GM19452 (cell line): ENCODE measurements at regions not wholly inside any gene's neighbourhood (a gene's known extent, or its start where the extent isn't known, plus 50 kb on each side); places are given as distances from the start of the nearest gene placed in this dataset.
"Not testable (repeated sequence)": the region's sequence is repeated elsewhere in the genome, so short reads cannot be mapped to it uniquely, and the experiment has no call there.

ENCODE experiments used
- ATAC-seq: cut with Tn5 transposase; IDR thresholded peaks from one replicate; pipeline ENCODE4 v1.9.1; 2021; ENCODE audit not compliant: unreplicated experiment

DNA sequence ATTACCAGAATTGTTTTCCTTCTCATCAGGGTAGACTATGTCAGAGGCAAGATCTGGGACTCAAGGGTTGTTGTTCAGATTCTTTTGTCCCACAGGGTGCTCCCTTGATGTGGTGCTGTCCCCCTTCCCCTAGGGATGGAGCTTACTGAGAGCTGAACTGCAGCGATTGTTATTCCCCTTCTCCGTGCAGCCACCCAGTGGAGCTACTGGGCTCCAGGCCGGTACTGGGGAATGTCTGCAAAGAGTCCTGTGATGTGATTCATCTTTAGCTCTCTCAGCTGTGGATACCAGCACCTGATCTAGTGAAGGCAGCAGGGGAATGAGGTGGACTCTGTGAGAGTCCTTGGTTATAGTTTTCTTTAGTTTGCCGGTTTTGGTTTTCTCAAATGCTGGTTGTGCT, 247.4 kb upstream of the HAND2 start:
- ATAC-seq, result no peak

DNA sequence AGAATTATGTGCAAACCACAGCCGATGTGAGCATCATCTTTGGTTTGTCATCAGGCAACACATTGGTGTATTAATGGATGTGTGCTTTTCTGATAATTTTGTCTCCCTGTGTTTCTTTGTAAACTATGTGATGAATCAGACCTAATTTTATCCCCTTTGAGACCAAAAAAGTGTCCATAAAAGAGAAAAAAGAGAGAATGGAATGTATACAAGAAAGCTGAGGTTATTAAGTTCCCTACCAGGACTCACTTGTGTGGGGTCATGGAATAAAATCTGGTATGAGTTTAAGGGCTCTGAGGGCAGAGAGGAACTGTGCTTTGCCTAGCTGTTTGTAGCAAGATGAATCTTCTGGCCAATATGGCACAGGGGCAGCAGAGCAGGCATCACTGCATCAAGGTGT, 239.5 kb upstream of the HAND2 start:
- no peak for ATAC-seq

DNA sequence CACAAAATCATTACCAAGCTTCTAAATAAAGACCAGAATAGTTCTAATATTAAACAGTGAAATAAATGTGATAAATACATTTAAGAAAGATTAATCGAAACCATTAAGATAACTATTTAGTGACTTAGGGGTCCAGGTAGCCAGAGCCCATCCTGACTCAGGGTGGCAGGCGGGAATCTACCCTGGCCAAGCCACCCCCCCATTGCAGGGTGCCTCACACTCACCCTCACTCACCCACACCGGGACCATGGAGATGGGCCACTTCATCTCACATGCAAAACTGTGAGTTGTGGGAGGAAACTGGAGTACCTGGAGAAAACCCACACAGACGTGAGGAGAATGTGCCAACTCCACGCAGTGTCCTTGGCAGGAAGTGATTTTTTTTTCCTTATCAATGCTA, 237.6 kb upstream of the HAND2 start:
- no peak for ATAC-seq

DNA sequence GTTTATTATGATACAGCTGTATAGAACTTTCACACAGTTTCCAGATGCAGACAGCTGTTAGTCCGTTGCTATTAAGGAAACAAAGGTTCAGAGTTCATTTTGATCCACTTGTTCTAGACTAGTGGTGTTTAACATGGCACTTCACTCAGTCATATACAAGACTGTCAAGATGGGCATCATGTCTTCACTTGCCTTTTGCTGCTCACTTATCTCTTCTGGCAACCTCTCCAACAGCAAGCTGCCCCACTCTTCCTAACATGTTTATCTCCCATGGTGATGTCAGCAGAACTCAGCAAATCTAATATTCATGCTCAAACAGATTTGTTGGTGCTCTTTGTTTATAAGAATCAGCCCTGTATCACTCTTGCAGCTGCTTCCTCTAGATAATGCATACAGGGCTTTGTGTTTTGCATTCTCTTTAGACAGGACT, 236.2 kb upstream of the HAND2 start:
- no peak for ATAC-seq

DNA sequence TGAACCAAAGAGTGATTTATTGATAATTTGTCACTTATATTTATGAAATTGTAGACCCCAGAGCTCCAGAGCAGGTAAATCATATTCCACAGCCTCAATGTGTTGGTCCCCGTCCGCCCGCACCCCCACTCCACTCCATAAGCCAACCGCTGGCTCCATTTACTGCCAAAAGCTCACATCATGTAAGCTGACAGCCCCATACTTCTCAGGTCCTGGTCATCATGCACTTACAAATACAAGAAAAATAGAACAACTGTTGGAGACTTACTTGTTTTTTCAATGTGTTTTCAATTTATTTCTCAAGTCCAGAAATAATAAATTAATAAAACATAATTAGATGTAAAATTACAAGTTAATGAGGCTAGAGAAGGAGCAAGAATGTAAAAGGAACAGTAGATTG, 235.7 kb upstream of the HAND2 start:
- ATAC-seq, result no peak

DNA sequence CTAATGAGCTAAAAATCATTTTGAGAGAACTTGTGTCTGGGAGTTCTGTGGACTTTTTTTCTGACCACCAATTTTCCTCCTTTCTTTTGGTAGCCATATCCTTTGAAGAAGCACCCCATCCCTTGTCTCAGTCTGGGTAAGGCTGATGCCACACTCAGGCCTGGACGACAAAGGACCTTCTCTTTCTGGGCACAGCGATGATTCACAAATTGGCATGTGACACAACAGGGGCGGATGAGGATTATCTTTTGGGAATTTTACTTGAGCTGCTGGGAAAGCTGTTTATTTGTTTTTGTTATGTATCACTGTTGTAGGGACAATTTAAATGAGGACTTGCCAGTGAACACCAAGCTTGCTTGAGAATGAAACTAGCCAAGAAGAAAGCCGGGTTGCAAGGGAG, 233.4 kb upstream of the HAND2 start:
- ATAC-seq, result no peak

DNA sequence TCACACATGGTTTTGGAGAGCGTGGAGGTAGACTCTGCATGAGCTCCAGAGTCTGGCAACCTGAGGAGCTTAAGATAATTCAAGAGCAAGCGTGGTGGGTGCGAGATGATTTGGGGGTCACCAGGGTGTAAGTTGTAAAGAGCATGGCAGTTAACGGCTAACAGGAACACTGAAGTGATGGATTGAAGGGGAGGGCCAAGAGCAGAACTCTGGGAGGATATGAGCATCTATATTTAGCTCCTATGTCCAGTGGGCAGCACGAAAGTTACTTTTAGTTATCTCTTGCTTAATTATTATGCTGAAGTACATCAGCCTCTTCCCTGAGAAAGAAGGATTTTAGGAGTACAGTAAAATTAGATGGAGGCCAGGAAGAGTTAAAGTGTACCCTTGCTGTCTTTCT, 231.9 kb upstream of the HAND2 start:
- ATAC-seq, result no peak

DNA sequence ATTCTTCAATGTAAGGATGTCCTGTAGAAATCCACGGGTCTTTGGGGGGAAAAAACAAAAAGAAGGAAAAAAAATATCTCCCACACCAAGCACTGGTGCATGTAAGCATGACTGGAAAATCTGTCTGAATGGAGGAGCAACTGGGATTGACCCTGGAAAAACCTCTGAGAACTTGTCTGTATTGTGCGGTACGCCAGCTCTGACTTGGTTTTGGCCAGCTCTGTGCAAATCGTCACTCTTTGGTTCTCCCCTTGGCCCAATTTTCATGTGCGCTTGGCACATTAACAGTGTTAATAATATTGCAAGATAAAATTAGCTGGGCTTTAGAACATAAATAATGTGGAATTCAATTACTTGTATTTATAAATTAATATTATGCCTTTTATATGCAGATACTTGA, 231.2 kb upstream of the HAND2 start:
- ATAC-seq, result no peak

DNA sequence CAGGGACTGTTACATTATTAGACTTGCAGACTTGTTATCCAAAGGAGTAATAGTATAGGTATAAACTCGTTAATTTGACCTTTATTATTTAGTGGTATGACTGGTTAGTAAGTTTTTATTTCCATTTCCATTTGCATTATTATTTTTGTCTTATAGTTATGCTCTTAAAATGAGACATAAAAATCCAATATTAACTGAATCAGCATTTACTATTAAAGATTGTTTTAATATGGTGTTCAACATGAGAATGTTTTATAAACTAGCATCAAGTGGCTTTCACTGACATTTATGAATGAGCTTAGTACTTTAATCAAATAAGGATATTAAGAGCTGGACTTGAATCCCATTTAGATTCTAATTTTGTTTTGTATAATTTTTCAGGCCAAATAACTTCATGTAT, 228.1 kb upstream of the HAND2 start:
- ATAC-seq, result no peak

DNA sequence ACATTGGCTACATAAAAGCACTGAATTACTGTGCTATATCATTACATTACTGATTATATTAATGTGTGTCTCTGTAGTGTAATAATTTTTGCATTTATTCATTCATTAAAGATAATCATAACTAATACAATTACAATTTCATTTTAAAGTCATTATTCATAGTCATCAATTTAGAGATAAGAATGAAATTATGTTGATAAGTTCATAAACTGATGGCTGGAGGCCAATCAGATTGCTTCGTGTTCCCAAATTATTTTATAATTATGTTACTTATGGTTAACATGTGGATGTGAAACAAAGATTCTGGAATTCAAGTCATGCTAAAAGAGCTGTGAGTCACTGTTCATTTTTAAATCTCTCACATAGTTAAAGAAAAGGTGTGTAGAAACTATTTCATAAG, 223.4 kb upstream of the HAND2 start:
- ATAC-seq, result no peak

DNA sequence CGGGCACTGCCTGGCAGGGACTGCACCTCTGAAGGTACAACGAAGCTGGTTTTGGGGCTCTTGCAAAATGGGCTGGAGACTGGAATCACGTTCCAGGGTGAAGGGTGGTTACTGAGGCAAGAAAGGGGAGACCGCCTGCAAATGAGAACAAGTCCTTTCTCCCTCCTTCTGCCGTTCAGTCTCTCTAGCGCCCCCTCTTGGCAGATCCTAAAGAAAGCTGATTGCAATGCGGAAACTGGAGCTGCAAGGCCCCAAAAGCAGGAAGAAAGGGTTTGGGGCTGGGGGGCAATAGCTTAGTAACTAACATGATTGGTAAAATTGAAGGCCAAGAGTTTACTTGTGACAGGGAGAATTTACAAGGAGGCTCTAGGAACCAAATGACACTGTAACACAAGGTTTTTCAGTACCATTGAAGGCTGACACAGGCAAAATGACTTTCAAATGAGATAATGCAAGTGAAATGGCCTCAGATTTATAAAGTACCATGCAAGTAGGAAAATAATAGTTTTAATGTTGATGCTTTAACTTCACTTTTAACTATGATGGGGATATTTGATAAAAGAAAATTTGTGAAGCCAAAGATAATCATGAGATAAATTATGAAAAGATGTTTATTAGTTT, 222.7 kb upstream of the HAND2 start:
- no peak for ATAC-seq

DNA sequence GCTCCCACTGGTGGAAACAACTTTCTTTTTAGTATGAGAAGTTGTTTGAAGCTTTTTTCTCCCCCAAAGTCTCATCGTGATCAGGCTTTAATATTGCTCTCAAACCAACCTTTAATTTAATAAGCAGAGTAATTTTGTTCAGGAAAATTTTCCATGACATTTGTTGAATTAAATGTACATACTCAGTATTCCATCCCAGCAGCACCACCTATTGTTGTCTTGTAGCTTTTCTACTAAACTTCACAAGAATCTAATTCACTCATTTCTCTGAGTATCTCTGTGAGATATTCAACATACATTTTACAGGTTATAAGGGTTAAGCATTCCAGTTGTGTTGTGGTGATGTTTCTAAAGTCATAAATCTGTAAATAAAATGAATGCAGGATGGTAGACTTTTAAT, 218.3 kb upstream of the HAND2 start:
- no peak for ATAC-seq

DNA sequence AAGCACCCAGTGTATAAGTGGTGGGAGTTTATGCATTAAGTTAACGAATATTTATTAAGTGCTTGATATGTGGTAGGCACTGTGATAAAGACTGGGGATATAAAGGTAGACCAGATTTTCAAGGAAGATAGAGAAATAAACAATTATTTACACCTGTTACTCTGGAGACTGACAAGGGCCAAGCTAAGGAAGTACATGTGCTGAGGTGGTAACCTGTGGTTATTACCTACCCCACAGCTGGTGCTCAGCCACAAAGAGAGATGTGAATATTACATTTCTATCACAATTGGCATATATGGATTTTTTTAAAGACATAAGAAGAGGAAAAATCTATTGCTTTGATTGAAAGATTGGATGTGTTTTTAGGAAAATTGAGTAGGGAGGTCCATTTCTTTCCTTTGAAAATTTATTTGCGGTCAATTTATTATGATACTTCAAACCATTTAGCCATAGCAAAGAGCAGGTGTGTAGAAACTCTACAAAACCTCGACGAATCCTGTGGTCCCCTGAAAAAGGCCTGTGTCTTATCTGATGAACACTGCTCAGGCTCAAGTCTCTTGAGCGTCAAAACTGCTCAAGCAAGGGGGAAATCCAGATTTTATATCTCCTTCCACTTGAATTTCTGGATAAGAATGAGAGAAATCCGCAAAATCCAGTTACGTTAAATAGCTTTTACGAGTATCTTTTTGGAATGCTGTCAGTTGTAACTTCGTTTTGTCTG, 217.7 kb upstream of the HAND2 start:
- ATAC-seq, result no peak

DNA sequence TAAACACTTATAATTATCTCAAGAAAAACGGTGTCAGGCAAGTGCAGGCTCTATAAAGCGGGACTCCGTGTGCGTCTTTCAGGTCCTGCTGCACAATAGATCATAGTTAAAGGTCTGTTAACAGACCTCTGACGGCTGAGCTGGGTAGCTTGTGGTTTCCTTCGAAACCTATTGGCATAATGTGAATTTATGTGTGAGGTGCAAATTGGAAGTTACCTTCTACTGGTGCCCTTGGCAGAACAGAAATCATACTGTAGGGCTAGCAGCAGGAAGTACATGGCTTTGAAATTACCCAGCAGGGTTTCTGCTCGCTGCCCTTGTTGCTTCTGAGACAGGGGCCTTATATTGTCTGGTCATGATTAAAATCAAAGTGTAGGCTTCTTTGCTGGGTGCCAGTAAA, 216.4 kb upstream of the HAND2 start:
- ATAC-seq, result no peak

DNA sequence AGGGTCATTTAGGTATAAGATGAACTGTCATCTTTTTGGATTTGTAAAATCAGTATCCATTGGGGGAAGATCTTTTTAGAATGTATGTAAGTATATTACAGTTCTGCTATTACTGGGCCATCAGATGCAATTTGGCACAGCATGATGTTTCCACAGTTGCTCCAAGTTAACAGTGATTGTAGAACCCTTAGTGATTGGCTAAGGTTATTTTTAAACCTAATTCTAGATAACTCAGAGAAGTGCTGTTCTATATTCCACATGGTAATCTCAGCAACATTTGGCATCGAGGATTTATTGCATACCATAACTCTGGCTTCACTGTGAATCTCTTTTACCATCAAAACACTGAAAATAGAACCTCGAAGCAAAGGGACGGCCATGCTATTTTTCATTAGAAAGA, 215.7 kb upstream of the HAND2 start:
- no peak for ATAC-seq

DNA sequence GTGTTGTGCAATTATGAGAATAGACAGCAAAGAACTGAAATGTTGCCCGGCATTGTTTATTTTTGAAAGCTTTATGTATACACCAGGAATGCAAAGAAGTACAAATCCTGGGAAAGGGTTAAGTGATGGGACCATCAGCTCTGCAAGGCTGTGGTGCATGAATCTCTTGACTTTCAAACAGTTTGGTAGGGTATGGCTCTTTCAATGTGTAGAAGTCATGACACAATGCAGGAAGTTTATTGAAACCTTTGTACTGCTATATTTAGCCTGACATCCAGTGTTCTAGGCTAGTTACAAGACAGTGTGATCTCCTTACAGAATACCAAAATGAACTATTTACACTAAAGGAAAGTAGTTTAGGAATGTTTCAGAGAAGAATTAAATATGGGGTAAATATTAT, 206.8 kb upstream of the HAND2 start:
- no peak for ATAC-seq

DNA sequence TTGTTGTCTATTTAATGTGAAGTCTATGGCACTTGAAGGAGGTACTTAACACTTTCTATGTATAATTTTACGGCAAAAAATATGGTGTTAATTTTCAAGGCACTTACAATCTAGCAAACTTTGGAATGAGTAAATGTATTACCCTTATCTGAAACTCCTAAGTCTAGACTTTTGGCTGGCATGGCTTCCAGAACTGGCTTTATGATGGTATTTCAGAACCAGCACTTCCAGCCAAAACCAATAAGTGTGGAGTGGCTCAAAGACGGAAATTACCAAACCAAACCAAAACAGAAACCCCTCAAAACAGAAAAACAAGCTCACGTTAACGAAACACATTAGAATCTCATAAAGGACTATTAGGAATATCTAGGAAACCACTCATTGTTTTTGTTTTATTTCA, 205.6 kb upstream of the HAND2 start:
- ATAC-seq, result no peak

DNA sequence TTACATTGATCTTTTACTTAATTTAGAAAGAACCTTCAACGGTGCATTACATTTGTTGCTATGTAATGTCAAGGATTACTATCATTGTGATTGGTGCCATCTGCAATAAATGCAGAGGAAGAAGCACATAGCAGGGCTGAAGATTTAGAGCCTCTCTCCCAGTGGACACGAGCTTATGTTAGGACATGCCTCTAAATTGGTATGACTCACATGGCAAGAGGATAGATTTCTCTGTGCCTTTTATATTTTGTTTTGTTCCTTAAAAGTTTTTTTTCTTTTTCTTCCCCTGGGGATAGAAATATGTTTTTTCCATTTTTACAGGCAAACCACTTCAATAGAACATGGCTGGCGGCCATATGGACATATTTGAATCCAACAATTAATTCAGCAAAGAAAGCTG, 205.0 kb upstream of the HAND2 start:
- no peak for ATAC-seq

DNA sequence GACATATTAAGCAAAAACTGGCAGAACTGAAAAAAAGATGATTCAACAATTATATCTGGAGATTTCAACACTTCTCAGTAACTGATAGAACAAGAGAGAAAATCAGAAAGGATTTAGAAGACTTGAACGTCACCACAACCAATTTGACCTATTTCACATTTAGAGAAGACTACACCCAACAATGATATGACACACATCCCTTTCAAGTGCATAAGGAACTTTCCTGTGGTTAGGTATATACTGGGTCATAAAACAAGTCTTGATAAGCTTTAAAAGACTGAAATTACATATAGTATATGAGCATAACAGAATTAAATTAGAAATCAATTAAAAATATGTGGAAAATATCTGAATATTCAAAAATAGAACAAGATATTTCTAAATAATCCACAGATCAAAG, 201.2 kb upstream of the HAND2 start:
- ATAC-seq, result no peak

DNA sequence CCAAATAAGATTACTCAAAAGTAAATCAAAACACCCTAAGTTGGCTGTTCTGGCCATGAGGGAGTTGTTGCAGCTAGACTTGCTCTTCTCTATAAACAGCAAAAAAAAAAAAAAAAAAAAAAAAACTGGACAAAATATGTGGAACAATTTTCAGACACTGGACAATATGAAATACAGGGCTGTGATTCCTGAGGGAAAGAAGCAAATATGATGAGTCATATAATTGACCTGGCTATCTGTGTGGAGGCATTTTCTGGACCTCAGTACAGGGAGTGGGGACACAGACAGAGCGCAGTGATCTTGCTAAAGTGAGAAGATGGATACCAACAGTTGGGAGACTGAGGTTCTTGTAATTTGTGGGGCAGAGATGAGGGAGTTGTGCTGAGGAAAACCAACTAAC, 192.0 kb upstream of the HAND2 start:
- no peak for ATAC-seq

DNA sequence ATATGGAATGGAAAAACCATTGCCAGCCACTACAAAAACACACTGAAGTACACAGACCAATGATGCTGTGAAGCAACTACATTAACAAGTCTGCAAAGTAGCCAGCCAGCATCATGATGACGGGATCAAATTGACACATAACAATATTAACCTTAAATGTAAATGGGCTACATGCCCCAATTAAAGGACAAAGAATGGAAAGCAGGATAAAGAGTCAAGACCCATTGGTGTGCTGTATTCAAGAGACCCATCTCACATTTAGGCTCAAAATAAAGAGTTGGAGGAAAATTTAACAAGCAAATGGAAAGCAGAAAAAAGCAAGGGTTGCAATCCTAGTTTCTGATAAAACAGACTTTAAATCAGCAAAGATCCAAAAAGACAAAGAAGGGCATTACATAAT, 188.5 kb upstream of the HAND2 start:
- not testable (repeated sequence) for ATAC-seq

DNA sequence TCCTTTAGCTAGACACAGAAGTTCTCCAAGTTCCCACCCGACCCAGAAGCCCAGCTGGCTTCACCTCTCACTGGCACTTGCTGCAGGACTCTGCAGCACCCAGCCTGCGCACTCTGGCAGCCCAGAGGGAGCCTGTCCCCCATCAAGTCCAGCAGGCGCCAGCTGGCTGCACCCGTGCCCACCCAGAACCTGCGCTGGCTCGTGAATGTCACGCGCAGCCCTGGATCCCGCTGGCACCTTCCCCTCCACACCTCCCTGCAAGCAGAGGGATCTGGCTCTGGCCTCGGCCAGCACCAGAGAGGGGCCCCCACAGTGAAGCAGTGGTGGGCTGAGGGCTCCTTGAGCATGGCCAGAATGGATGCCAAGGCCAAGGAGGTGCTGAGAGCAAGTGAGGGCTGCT, 187.6 kb upstream of the HAND2 start:
- no peak for ATAC-seq

DNA sequence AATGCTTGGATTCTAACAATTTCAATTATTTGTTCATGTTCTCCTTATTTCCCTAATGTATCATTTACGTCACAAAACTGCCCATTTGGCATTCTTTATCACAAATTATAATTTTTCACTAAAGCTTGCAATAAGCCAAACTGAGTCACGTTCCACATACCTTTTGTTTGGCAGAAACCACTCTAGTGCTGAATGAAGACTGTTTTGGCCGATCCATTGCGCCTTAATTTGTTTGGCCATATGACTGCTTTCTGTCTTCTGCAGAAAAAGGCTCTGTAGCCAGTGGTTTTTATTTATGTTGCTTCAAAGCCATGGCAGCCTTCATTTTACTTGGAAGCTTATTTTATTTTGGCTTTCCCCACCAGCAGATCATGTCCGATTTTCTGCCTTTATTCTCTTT, 184.4 kb upstream of the HAND2 start:
- no peak for ATAC-seq
